HG03060 (cell line): ENCODE measurements at regions not wholly inside any gene's neighbourhood (a gene's known extent, or its start where the extent isn't known, plus 50 kb on each side); places are given as distances from the start of the nearest gene placed in this dataset.
"Not testable (repeated sequence)": the region's sequence is repeated elsewhere in the genome, so short reads cannot be mapped to it uniquely, and the experiment has no call there.

Experiments used
- ATAC-seq: cut with Tn5 transposase; IDR thresholded peaks from one replicate; pipeline ENCODE4 v1.9.1; 2021; ENCODE audit warnings: low read depth, moderate number of reproducible peaks; ENCODE audit not compliant: unreplicated experiment

DNA sequence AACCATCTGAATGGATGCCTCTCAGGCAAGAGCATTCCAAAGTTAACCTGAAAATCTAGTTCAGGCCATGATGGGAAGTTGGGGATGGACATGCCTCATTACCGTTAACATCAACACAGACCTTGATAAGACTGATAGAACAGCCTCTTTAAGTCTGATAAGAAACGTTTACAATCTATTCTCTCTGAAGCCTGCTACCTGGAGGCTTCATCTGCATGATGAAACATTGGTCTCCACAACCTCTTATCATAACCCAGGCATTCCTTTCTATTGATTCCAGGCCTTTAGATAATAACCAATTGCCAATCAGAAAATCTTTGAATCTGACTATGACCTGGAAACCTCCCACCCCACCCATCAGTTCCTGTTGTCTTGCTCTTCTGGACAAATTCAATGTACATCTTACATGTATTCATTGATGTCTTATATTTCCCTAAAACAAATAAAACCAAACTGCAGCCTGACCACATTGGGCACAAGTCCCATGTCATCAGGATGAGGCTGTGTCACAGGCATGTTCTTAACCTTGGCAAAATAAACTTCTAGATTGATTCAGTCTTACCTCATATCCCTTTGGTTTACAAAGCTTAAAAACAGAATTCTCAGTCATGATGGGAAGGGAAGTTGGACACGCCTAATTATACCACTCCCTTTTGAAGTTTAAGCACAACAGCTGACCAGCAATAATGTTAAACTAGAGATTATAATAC lies 843.8 kb upstream of the SPRY2 start:
- no peak for ATAC-seq

- no peak for ATAC-seq
Measured at GRCh38 chr13:81172603-81173002, 831.7 kb upstream of the SPRY2 start.

DNA sequence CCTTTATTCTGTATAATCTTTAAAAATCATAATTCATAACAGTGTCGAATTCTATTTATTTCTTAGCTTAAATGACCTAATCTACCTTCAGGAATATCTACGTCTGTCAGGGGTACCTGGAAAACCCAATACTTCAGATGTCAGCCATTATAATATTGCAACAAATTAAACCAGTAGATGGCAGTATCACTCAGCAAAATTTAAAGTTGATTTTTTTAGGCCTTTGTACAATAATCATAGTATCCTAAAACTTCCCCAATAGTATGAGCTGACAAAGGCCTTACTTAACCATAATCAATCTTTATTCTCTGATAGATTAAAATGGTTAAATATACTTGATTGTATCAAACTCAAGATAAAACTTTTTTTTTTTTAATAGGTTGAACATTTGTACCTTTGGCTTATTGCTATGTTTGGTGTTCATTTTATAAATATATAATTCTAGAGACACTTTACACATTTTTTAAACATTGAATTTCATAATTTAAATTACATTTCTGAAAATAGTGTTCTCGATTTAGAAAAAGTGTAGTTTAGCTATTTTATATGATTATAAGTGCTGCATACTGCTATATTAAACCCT lies 830.2 kb upstream of the SPRY2 start:
- no peak for ATAC-seq

GRCh38 chr13:81163823-81164222 lies 822.9 kb upstream of the SPRY2 start:
- ATAC-seq: not testable (repeated sequence)

GRCh38 chr13:81153478-81153877 lies 812.6 kb upstream of the SPRY2 start:
- ATAC-seq: no peak

- no peak for ATAC-seq
Measured at GRCh38 chr13:81148822-81149221, 807.9 kb upstream of the SPRY2 start.

GRCh38 chr13:81146576-81146975 lies 805.6 kb upstream of the SPRY2 start:
- ATAC-seq: not testable (repeated sequence)

DNA sequence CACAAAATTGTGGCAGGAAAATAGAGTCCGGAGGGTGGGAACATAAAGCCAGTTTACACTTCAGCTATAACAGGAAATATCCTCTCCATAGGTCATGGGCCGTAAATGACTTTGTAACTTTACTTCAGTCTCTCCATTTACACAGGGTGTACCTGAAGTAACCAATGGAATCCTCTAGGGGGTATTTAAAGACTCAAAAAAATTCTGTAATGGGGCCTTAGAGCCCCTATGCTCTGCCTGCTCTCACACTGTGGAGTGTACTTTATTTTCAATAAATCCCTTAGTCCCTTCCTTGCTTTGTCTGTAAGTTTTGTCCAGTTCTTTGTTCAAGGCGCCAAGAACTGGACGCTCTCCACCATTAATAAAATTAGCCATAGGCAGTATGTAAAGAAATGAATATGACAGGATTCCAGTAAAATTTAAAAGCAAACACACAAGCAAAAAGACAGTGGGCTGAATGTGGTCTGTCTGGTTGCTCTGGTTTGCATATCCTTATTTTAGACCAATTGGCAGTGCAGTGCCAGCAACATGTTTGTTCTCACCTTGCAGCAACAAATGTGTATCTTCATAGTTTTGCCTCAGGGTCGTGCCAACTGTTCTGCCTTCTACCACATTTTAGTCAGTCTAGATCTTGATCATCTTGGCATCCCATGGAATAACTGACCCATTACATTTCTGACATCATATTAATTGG lies 801.5 kb upstream of the SPRY2 start:
- no peak for ATAC-seq

DNA sequence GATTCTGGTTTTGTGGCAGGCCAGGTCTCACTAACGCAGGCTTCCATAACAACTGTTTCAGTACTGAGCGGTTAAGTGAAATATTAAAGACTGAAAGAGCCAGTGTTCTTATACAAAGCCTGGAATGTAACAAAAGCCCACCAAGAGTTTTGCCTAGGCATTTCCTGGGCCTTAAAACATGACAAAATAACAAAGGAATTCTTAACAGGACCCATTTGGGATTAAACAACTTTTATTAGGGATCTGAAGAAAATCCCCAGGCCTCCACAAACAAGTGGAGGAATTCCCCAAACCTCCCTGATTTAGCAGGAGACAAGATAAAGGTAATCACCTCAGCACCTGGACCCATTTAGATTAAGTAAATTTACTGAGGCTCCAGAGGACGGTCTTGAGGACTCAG lies 799.7 kb upstream of the SPRY2 start:
- no peak for ATAC-seq

DNA sequence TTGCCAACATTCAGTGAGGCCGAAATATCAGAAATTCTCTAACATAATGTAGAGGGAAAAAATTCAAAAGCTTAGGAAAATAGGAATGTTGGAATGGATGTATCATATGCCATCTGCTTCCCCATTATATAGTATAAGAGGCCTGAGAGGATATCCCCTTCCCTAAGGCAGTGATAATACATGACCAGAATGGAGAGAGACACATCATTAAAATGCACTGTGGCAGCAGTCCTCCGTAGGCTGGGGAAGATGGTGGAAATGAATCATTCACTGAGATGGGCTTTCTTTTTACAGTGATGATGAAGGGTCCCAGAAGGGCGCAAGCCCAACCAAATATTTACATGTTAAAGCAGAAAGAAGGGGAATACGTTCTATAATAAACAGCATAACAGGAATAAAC lies 799.1 kb upstream of the SPRY2 start:
- ATAC-seq: no peak

DNA sequence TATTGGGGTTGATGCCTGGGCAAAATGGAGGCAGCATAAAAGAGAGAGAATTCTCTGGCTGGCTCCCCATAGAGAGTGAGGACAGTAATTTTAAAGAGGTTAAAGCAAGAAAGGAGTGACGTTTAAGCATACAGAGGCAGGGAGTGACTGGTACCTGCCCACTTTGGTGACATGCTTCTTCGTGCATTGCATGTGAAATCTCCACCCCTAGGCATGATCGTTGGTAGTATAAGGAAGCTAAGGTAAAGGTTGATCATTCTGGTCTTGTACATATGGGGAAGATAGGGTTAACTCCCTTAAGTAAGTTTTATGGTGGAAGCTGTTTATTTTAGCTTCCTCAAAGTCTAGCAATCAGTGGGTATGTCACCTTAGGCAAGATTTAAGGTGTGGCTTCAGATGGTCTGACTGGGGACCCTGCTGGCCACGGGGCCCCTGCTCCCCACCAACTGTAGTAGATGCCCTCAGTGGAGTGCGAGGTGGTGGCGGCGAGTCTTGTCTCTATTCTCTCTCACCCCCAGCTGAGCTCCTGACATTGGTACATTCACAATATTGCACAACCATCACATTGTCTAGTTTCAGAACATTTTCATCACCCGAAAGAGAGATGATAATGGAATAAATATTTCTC lies 797.5 kb upstream of the SPRY2 start:
- ATAC-seq: no peak

GRCh38 chr13:81133066-81133465 lies 792.1 kb upstream of the SPRY2 start:
- ATAC-seq: no peak

DNA sequence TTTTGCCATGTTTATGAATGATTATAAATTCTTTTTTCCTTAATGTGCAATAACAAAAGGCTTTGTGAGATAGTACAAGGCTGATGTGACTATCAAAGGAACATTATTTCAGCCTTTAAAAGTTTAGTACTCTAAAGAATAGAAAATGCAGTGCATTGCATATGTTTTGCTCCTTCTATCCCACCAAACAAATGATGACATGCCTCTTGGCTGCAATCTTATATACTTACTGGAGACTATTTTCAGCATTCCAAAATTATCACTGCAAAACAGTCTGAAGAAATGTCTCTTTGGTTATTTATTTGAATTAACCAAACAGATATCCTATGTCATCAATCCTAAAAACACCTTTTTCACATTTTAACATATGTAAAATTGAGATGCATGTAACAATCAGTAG lies 776.5 kb upstream of the SPRY2 start:
- ATAC-seq: no peak

DNA sequence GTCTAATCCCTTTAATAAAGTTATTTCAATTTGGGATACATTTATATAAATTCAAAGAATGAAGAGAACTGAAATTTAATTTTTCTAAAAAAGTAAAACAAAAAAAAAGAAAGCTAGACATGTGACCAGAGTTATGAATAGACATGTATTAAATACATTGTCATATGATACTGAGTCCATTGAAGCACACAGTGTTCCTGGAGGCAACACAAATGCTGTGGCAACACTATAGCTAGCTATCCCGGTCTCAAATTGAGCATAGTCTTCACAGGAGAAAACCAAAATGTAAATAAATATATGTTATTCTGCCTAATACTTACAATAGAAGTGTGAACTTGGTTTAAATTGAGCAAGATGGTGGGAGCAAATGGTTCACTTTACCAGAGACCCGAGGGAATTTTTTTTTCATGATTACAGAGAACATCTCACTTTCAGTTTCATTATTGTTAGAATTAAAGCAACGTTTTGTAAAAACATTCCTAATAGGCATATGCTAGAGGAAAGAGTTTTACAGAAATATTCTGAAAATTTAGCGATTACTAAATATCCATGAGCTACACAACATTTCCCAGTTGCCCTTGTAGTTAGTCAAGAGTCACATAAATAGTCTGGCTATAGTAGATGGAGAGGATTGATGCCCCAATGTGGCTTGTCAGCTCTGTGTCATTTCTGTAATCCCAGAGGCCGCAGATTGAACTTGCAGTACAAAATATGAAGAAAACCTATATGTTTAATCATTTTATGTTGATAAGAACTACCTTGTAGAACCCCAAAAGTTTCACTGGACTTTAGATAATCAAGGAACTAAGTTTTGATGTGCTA lies 775.7 kb upstream of the SPRY2 start:
- no peak for ATAC-seq

DNA sequence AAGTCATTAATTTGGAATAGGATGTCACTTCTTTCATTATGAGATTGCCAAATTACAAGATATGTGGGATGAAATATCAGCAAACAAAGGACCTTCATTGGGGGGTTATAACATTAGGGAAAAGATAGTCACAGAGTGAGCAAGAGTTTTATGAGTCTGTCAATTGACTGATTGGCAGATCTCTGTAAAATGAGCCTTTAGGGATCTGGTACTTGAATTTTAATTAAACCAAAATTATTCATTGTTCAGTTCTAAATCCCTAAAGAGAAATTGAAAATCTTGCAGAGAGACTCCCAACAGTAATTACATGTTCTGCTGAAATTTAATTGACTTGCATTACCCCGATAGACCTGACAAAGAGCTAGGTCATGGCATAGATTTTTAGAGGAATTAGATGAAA lies 768.1 kb upstream of the SPRY2 start:
- no peak for ATAC-seq

- ATAC-seq: no peak
Measured at GRCh38 chr13:81106348-81106747, 765.4 kb upstream of the SPRY2 start.

- no peak for ATAC-seq
Measured at GRCh38 chr13:81104035-81104715, 763.2 kb upstream of the SPRY2 start.

DNA sequence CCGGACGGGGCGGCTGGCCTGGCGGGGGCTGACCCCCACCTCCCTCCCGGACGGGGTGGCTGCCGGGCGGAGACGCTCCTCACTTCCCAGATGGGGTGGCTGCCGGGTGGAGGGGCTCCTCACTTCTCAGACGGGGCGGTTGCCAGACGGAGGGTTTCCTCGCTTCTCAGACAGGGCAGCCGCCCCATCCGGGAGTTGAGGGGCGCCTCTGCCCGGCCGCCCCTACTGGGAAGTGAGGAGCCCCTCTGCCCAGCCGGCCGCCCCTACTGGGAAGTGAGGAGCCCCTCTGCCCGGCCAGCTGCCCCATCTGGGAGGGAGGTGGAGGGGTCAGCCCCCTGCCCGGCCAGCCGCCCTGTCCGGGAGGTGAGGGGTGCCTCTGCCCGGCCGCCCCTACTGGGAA lies 761.1 kb upstream of the SPRY2 start:
- not testable (repeated sequence) for ATAC-seq

GRCh38 chr13:81089371-81090157 lies 748.6 kb upstream of the SPRY2 start:
- ATAC-seq: no peak
